Trophoblast cell (in vitro differentiated cells and primary cell): ENCODE measurements at regions not wholly inside any gene's neighbourhood (a gene's known extent, or its start where the extent isn't known, plus 50 kb on each side); places are given as distances from the start of the nearest gene placed in this dataset.

ENCODE experiments used
- DNase-seq, 2 donors: peaks; one replicate each; pipeline ENCODE4 v3.0.0-alpha.2; 2016
- H2AFZ ChIP-seq: 2 replicates; pipeline ENCODE4 v1.6.1; 2013; ENCODE audit warnings: low read length, moderate library complexity, mild to moderate bottlenecking; ENCODE audit not compliant: insufficient read depth, poor library complexity
- H2AK5ac ChIP-seq: 2 replicates; pipeline ENCODE4 v1.6.1; 2013; ENCODE audit warnings: mild to moderate bottlenecking, low read length
- H2BK120ac ChIP-seq: 2 replicates; pipeline ENCODE4 v1.6.1; 2013; ENCODE audit warnings: low read length, mild to moderate bottlenecking, moderate library complexity; ENCODE audit not compliant: insufficient read depth, poor library complexity
- H2BK12ac ChIP-seq: 2 replicates; pipeline ENCODE4 v1.6.1; 2013; ENCODE audit warnings: mild to moderate bottlenecking, low read length, moderate library complexity
- H2BK5ac ChIP-seq: 2 replicates; pipeline ENCODE4 v1.6.1; 2013; ENCODE audit warnings: low read length, low read depth, moderate library complexity, mild to moderate bottlenecking; ENCODE audit not compliant: poor library complexity
- H3K14ac ChIP-seq: 2 replicates; pipeline ENCODE4 v1.6.1; 2013; ENCODE audit warnings: mild to moderate bottlenecking, low read length
- H3K18ac ChIP-seq: 2 replicates; pipeline ENCODE4 v1.6.1; 2013; ENCODE audit warnings: mild to moderate bottlenecking, low read length
- H3K23ac ChIP-seq: 2 replicates; pipeline ENCODE4 v1.6.1; 2013; ENCODE audit warnings: low read length
- H3K27ac ChIP-seq: 2 replicates; pipeline ENCODE4 v1.5.1; 2013; ENCODE audit warnings: low read depth, mild to moderate bottlenecking, inconsistent platforms, low read length, moderate library complexity
- H3K27me3 ChIP-seq: 2 replicates; pipeline ENCODE4 v1.6.1; 2013; ENCODE audit warnings: inconsistent platforms, mild to moderate bottlenecking, low read length, moderate library complexity; ENCODE audit not compliant: insufficient read depth
- H3K36me3 ChIP-seq, 2 experiments: 1 replicate in 1 of 2; 2 replicates in 1 of 2; pipeline ENCODE4 v1.6.1; 2013; ENCODE audit warnings: low read length in 2 of 2, mild to moderate bottlenecking in 2 of 2, moderate library complexity in 1 of 2; ENCODE audit not compliant: insufficient read depth in 2 of 2, control insufficient read depth in 1 of 2
- H3K4ac ChIP-seq: 2 replicates; pipeline ENCODE4 v1.6.1; 2013; ENCODE audit warnings: low read depth, mild to moderate bottlenecking, low read length, moderate library complexity
- H3K4me1 ChIP-seq, 2 experiments: 1 replicate in 1 of 2; 2 replicates in 1 of 2; pipeline ENCODE4 v1.6.1; 2013; ENCODE audit warnings: low read length in 2 of 2, mild to moderate bottlenecking in 2 of 2, moderate library complexity in 1 of 2; ENCODE audit not compliant: insufficient read depth in 2 of 2, control insufficient read depth in 1 of 2
- H3K4me2 ChIP-seq: 2 replicates; pipeline ENCODE4 v1.6.1; 2013; ENCODE audit warnings: inconsistent platforms, mild to moderate bottlenecking, low read length, moderate library complexity
- H3K4me3 ChIP-seq: 2 replicates; pipeline ENCODE4 v1.5.1; 2013; ENCODE audit warnings: mild to moderate bottlenecking, low read depth, low read length, inconsistent platforms
- H3K79me1 ChIP-seq: one replicate; pipeline ENCODE4 v1.6.1; 2013; ENCODE audit warnings: low read length
- H3K79me2 ChIP-seq: 2 replicates; pipeline ENCODE4 v1.6.1; 2013; ENCODE audit warnings: low read length, mild to moderate bottlenecking; ENCODE audit not compliant: control insufficient read depth, insufficient read depth, poor library complexity
- H3K9ac ChIP-seq: 2 replicates; pipeline ENCODE4 v1.6.1; 2013; ENCODE audit warnings: mild to moderate bottlenecking, low read length
- H3K9me3 ChIP-seq: 2 replicates; pipeline ENCODE4 v1.6.1; 2013; ENCODE audit warnings: low read depth, mild to moderate bottlenecking, control low read depth, inconsistent platforms, low read length; ENCODE audit not compliant: insufficient read depth
- H4K12ac ChIP-seq: 2 replicates; pipeline ENCODE4 v1.6.1; 2013; ENCODE audit warnings: low read depth, mild to moderate bottlenecking, low read length, moderate library complexity
- H4K8ac ChIP-seq: 2 replicates; pipeline ENCODE4 v1.6.1; 2013; ENCODE audit warnings: low read depth, mild to moderate bottlenecking, low read length, moderate library complexity
- H4K91ac ChIP-seq: one replicate; pipeline ENCODE4 v1.6.1; 2013; ENCODE audit warnings: low read depth, mild to moderate bottlenecking, low read length, moderate library complexity
- WGBS: extraction: QIAGEN DNeasy Blood & Tissue Kit; methylation state at CpG from one replicate; pipeline ENCODE4 v1.1.7; 2013; ENCODE audit warnings: missing lambda C conversion rate; ENCODE audit not compliant: insufficient read length, insufficient coverage; ENCODE audit errors: extremely low coverage; 5-methylcytosine and 5-hydroxymethylcytosine counted together

DNA sequence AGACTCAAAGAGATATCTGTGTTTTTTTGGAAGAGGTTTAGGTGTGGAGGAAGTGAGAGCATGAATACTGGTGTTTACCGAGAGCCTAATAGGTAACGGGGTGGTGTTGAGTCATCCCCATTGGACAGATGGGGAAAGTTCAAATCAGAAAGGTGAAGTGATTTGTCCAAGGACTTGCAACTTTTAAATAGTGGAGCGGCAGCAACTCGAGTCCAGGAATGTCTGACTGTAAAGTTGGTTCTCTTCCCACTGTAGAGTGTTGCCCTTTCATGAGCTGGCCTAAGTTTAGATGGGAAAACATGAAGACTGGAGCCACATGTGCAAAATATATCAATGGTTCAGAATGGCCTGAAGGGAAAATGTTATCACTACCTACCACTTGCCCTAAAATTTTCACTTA, 125.7 kb downstream of the LYPLAL1 start:
- no peaks in the 10 kb centered on the region for H3K27me3 ChIP-seq
- no peak overlapping the region for H4K12ac ChIP-seq
- H2BK12ac ChIP-seq: no peak overlapping the region
- no peak for DNase-seq
- H3K14ac ChIP-seq: no peak overlapping the region
- H3K23ac ChIP-seq: no peak overlapping the region
- no peaks in the 10 kb centered on the region for H3K9me3 ChIP-seq
- no peak overlapping the region for H2BK5ac ChIP-seq
- no peak overlapping the region for H3K4me3 ChIP-seq
- no peak overlapping the region for H4K8ac ChIP-seq
- H3K36me3 ChIP-seq: no peaks in the 10 kb centered on the region
- no peak overlapping the region for H3K9ac ChIP-seq
- H4K91ac ChIP-seq: no peak overlapping the region
- no peak overlapping the region for H3K27ac ChIP-seq
- no peak overlapping the region for H2AFZ ChIP-seq
- no peaks in the 10 kb centered on the region for H3K79me2 ChIP-seq
- no CpG with 5 or more reads among the region's 4 CpGs for WGBS
- H2BK120ac ChIP-seq: no peak overlapping the region
- H3K18ac ChIP-seq: no peak overlapping the region
- H3K79me1 ChIP-seq: no peaks in the 10 kb centered on the region
- H3K4me2 ChIP-seq: no peak overlapping the region
- H3K4me1 ChIP-seq: no peaks in the 10 kb centered on the region
- no peak overlapping the region for H2AK5ac ChIP-seq
- no peak overlapping the region for H3K4ac ChIP-seq

DNA sequence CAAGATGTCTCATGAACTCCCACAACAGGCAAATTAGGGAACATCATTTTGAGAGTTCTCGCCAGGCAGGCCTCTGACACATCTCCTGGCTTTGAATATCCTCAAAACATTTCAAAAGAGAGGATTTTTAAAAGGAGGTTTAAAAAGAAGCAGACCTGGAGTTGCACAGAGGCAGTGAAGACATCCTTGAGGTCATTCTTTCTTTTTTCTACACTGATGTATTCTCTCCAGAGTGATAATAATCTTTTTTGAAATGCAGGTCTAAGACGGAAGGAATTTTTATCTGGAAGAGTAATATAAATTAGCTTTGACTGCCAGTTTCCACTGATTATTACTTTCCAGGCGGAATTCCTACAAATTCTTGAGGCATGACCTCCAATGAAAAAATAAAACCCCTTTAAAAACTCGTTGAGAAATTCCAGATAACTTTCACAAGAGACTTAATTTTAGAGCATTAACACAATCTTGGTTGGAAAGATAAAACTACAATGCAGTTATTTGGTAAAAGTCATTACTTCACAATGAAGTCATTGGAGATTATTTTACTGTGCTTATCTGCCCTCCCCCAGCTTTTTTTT, 125.0 kb downstream of the LYPLAL1 start:
- no peaks in the 10 kb centered on the region for H3K79me1 ChIP-seq
- peak in 1 of 2 donors; percentile 54 for DNase-seq
- no peak overlapping the region for H3K23ac ChIP-seq
- H3K27me3 ChIP-seq: no peaks in the 10 kb centered on the region
- no peak overlapping the region for H3K4ac ChIP-seq
- H2AFZ ChIP-seq: no peak overlapping the region
- no peak overlapping the region for H3K27ac ChIP-seq
- no peaks in the 10 kb centered on the region for H3K36me3 ChIP-seq
- H3K9me3 ChIP-seq: no peaks in the 10 kb centered on the region
- H2BK5ac ChIP-seq: no peak overlapping the region
- H3K79me2 ChIP-seq: no peaks in the 10 kb centered on the region
- no peaks in the 10 kb centered on the region for H3K4me1 ChIP-seq
- no peak overlapping the region for H3K14ac ChIP-seq
- no CpG with 5 or more reads among the region's 4 CpGs for WGBS
- H3K18ac ChIP-seq: no peak overlapping the region
- H3K9ac ChIP-seq: no peak overlapping the region
- H2BK120ac ChIP-seq: no peak overlapping the region
- H3K4me3 ChIP-seq: no peak overlapping the region
- no peak overlapping the region for H3K4me2 ChIP-seq
- H4K8ac ChIP-seq: no peak overlapping the region
- H2BK12ac ChIP-seq: no peak overlapping the region
- H4K12ac ChIP-seq: no peak overlapping the region
- no peak overlapping the region for H4K91ac ChIP-seq
- no peak overlapping the region for H2AK5ac ChIP-seq

DNA sequence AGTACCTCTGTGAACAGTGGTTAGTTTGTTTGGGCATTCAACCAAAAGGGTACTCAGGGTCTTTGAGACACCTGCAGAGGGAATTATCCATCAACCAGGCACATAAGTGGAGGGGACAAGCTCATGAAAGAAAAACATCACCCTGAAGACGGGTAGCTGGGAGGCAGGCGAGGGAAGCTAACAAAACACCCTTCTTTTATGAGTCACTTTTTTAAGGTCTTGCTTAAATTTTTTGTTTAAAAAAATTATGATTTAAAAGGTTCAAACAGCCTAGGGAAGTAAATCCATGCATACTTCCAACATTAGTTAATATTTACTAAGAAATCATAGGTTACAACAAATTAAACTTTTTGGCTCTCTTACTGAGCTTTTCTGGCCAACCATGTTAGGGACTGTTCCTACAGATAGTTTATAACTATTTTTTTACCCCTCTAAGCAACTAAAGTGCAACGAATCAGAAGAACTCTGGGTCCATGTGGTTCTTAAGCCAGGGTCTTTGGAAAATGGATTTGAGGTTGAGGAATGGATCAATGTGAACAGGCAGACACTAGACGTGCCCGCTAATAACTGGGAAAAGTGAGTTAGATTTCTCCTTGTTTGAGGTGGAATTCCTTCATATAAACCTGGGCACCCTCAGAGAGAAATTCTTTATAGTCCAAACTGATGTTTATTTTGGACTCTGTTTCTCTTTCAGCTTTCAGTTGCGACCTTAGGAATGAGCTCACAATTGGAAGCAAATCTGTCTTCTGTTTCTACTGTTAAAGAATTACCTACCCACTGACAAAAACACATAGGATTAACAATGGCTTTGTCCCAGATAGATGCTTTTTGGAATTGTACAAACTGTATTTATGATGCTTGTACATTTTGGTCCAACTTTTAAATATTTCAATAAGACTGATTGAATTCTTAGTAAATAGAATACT, 123.0 kb downstream of the LYPLAL1 start:
- Histone ChIP-seq H3K14ac (no peak overlapping the region), H3K9me3 (no peaks in the 10 kb centered on the region), H3K27me3 (no peaks in the 10 kb centered on the region), H3K4me1 (no peaks in the 10 kb centered on the region), H2BK12ac (no peak overlapping the region), H2AK5ac (no peak overlapping the region), H3K18ac (no peak overlapping the region), H4K8ac (no peak overlapping the region), H3K23ac (no peak overlapping the region), H2BK5ac (no peak overlapping the region), H3K9ac (no peak overlapping the region), H3K4ac (no peak overlapping the region), H3K36me3 (no peaks in the 10 kb centered on the region), H4K91ac (no peak overlapping the region), H2AFZ (no peak overlapping the region), H3K27ac (no peak overlapping the region), H3K4me2 (no peak overlapping the region), H3K4me3 (no peak overlapping the region), H2BK120ac (no peak overlapping the region), H3K79me1 (no peaks in the 10 kb centered on the region), H3K79me2 (no peaks in the 10 kb centered on the region), H4K12ac (no peak overlapping the region)
- no CpG with 5 or more reads among the region's 6 CpGs for WGBS
- DNase-seq: no peak

DNA sequence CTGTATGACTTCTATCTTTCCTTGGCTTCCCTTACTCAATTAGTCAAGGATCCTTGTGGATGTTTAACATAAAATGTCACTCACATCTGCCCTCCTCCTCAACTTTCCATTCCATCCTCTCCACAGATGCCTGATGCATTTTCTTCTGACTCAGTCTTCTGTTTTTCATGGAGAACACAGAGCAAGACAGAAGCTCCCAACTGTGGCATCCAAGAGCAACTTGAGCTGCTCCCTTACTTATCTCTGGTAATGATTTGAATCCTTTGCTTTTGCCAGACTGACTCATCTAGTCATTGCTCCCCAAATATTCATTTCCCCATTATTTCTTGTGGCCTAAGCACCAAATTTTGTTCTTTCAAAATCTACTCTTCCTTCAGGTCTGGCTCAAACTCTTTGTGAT, 120.6 kb downstream of the LYPLAL1 start:
- H3K14ac ChIP-seq: no peak overlapping the region
- no peak overlapping the region for H2AK5ac ChIP-seq

More for the DNA sequence above, 120.6 kb downstream of the LYPLAL1 start:
- Histone ChIP-seq H2BK12ac (no peak overlapping the region), H4K91ac (no peak overlapping the region), H3K4me3 (no peak overlapping the region), H2BK5ac (no peak overlapping the region), H3K79me2 (no peaks in the 10 kb centered on the region), H3K4me2 (no peak overlapping the region), H3K4me1 (no peaks in the 10 kb centered on the region), H2BK120ac (no peak overlapping the region), H3K9me3 (no peaks in the 10 kb centered on the region), H3K79me1 (no peaks in the 10 kb centered on the region), H3K23ac (no peak overlapping the region), H4K12ac (no peak overlapping the region), H4K8ac (no peak overlapping the region), H3K36me3 (no peaks in the 10 kb centered on the region), H3K18ac (no peak overlapping the region), H2AFZ (no peak overlapping the region), H3K27me3 (no peaks in the 10 kb centered on the region), H3K27ac (no peak overlapping the region), H3K4ac (no peak overlapping the region), H3K9ac (no peak overlapping the region)
- DNase-seq: no peak
